HG03432 (cell line): ENCODE measurements at regions not wholly inside any gene's neighbourhood (a gene's known extent, or its start where the extent isn't known, plus 50 kb on each side); places are given as distances from the start of the nearest gene placed in this dataset.

ENCODE experiments used
- ATAC-seq: cut with Tn5 transposase; IDR thresholded peaks from one replicate; pipeline ENCODE4 v1.9.1; 2021; ENCODE audit warnings: mild to moderate bottlenecking, moderate library complexity; ENCODE audit not compliant: unreplicated experiment

GRCh38 chr18:38473535-38473934 lies 907.9 kb upstream of the CELF4 start:
- no peak for ATAC-seq

DNA sequence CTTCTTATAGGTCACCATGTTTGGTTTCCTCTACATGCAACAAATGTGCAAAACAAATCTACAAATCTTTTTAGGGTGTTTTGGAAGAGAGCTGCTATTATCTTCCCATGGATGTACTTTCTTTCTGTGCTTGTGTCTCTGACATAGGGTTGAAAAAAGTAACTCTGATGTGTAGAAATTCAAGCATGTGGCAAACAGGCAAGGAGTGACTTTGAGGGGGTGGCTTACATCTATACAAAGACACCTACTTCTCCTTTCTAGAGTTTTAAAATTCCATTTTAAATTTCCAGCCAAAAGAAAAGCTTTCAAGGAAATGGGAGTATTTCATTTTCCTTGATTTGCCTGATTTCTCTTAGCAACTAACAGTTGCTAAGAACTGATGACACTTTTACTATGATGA lies 904.8 kb upstream of the CELF4 start:
- no peak for ATAC-seq

DNA sequence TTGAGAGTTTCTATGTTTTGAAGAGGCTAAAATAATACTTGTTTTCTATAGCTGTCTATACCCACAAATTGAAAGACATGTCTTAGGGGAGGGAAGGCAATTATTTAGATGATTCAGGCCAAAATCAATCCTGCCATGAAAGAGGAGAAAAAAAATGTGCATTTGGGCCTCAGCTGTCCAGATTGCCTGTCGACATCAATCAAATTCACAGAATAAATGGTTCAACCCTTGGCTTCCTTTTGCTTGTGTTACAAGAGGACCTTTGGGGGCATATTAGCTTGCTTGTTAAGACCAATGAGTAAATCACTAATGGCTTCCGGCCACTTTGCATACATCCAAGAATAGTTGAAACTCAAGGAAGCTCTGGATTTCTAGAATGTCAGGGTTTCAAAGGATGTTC lies 900.8 kb upstream of the CELF4 start:
- no peak for ATAC-seq

- ATAC-seq = no peak
Measured at GRCh38 chr18:38464024-38464423, 898.4 kb upstream of the CELF4 start.

- no peak for ATAC-seq
Measured at GRCh38 chr18:38460657-38461056, 895.1 kb upstream of the CELF4 start.

GRCh38 chr18:38459131-38459994 lies 893.8 kb upstream of the CELF4 start:
- ATAC-seq = no peak

DNA sequence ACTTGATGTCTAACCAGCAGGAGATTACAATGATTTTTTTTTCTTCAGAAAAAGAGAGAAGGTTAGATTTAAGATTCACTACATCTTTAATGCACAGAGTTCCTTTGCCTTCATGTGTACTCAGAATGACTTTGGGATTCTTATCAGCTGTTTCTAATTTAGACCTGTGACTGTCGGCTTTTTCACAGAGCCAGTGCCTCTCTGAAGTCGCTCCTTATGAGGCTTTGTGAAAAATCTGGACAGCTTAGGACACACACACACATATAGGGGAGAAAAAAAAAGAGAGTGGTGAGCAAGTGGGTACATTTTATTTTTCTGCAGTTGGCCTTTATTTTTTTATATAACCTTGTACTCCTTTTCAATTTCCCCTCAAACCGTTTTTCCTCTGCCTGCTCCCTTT lies 893.1 kb upstream of the CELF4 start:
- ATAC-seq = no peak

GRCh38 chr18:38456253-38456652 lies 890.7 kb upstream of the CELF4 start:
- ATAC-seq = no peak

- ATAC-seq = no peak
Measured at GRCh38 chr18:38454764-38455469, 889.3 kb upstream of the CELF4 start.

- ATAC-seq = no peak
Measured at GRCh38 chr18:38453880-38454279, 888.3 kb upstream of the CELF4 start.

GRCh38 chr18:38450876-38451275 lies 885.3 kb upstream of the CELF4 start:
- ATAC-seq = no peak

DNA sequence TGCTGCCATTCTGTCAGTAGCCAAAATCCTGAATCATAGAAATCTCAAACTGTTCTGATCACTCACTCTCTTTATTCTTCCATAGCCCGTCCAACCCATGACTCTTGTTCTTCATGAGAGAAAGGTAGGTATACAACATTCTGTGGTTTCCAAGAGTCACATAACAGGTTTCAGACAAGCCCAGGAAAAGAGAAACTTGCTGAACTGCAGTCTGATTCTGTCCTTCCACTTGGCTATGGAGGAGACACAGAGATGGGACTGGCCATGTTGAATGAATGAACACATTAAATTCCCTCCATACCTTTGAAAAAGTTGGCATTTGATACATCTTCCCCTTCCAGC lies 880.2 kb upstream of the CELF4 start:
- ATAC-seq = no peak

GRCh38 chr18:38444971-38445803 lies 879.6 kb upstream of the CELF4 start:
- ATAC-seq = no peak

- ATAC-seq = no peak
Measured at GRCh38 chr18:38427736-38428135, 862.1 kb upstream of the CELF4 start.

GRCh38 chr18:38427234-38427633 lies 861.6 kb upstream of the CELF4 start:
- ATAC-seq = no peak

- ATAC-seq = no peak
Measured at GRCh38 chr18:38421872-38422615, 856.4 kb upstream of the CELF4 start.

DNA sequence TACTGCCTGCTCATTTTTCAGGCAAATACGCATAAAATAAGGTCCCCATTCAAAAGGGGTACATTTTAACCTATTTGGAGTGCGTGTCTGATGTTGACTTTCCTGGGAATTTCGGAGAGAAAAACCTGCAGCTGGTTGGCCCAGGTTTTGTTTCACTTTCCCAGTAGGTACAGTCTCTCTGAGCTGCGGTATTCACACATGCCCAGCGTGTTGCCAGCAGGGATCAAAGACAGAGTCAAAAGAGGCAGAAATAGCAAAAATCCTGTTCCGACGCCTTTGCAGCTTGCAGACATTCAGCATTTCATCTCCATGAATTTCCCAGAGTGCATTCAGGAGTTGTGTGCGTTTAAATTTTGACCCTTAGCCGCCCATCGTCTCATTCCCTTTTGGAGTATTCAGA lies 855.4 kb upstream of the CELF4 start:
- ATAC-seq = no peak

DNA sequence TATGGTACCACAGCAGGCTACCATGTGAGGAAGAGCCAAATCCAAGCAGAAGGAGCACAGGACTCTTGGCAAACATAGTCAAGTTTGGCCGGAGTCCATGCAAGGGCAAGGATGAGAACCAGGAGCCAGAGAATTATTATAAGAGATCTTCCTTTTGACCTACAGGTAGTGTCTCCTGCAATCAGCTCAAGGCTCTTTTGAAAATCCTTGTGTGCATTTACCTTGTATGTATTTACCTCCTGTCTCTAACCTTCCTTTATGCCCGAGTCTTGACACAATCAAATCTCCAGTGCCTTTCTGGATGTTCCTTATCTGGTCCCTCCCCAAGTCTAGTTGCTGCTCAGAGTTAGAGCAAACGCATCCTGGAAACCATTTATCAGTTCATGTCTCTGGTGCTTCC lies 855.0 kb upstream of the CELF4 start:
- ATAC-seq = no peak

GRCh38 chr18:38415811-38416210 lies 850.2 kb upstream of the CELF4 start:
- no peak for ATAC-seq

DNA sequence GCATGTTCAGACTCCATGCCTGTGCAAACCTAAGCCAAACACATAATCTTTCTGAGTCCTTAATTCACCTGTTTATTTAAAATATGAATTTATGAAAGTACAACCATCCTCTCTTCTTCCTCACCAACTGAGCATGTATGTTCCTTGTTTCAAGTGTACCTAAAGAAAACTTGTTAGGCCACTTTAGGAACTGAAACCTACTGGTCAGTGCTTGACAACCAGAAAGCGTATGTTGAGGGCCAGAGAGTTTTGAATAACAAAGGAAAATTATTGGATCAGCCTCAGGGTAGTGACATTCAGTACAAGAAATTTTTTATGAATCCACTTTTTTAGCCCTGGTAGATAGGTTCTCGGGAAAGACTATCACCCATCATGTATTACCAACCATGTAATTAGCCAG lies 847.6 kb upstream of the CELF4 start:
- no peak for ATAC-seq

DNA sequence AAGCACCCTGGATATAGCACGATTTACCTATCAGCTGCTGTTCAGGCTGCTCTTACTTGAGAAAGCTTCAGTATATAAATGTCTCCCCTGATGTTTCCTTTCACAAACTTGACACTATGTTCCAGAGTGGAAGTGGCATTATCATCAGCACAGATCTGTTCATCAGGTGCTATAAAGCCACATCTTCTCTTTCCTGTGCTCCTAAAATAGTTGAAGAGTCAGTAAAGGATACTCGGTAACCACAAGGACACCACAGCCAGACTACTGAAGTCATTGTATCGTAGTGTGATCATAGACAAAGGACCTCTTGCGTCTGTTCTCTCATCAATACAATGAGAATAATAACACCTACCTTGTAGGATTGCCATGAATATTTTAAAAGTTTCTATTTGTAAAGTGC lies 841.0 kb upstream of the CELF4 start:
- ATAC-seq = no peak
